LNCaP clone FGC (cell line): ENCODE measurements at regions not wholly inside any gene's neighbourhood (a gene's known extent, or its start where the extent isn't known, plus 50 kb on each side); places are given as distances from the start of the nearest gene placed in this dataset.

ENCODE experiments used
- DNase-seq: peaks from one replicate; pipeline ENCODE4 v3.0.0-alpha.2; 2011; ENCODE audit warnings: low read depth
- H3K4me3 ChIP-seq: 2 replicates; pipeline ENCODE4 v1.5.1; 2011; ENCODE audit warnings: mild to moderate bottlenecking, low read depth, low read length, control low read depth
- CTCF ChIP-seq: IDR thresholded peaks from 2 replicates; pipeline ENCODE4 v1.5.1; 2012; ENCODE audit warnings: mild to moderate bottlenecking; ENCODE audit not compliant: control insufficient read depth, insufficient read depth; ENCODE audit errors: extremely low read depth

- no peak overlapping the region for H3K4me3 ChIP-seq
- no peak for DNase-seq
- no peak for TF ChIP-seq CTCF
Observed at GRCh38 chr12:126337556-126338441, 1272.6 kb downstream of the AACS start.

GRCh38 chr12:126342866-126343265 is 1277.6 kb downstream of the AACS start:
- no peak overlapping the region for H3K4me3 ChIP-seq
- TF ChIP-seq CTCF: no peak
- DNase-seq: no peak

GRCh38 chr12:126343321-126343720 is 1278.1 kb downstream of the AACS start:
- no peak for TF ChIP-seq CTCF
- H3K4me3 ChIP-seq: no peak overlapping the region
- DNase-seq: no peak

GRCh38 chr12:126346087-126346486 is 1280.9 kb downstream of the AACS start:
- no peak overlapping the region for H3K4me3 ChIP-seq
- DNase-seq: no peak
- no peak for TF ChIP-seq CTCF

- H3K4me3 ChIP-seq: no peak overlapping the region
- no peak for DNase-seq
- TF ChIP-seq CTCF: no peak
Observed at GRCh38 chr12:126347421-126347820, 1282.2 kb downstream of the AACS start.

- TF ChIP-seq CTCF: no peak
- H3K4me3 ChIP-seq: no peak overlapping the region
- no peak for DNase-seq
Observed at GRCh38 chr12:126349383-126349782, 1284.1 kb downstream of the AACS start.

- H3K4me3 ChIP-seq: no peak overlapping the region
- TF ChIP-seq CTCF: no peak
- DNase-seq: no peak
Observed at GRCh38 chr12:126353604-126354003, 1288.4 kb downstream of the AACS start.
